ENCODE measurements at regions not wholly inside any gene's neighbourhood (a gene's known extent, or its start where the extent isn't known, plus 50 kb on each side); places are given as distances from the start of the nearest gene placed in this dataset.

DNA sequence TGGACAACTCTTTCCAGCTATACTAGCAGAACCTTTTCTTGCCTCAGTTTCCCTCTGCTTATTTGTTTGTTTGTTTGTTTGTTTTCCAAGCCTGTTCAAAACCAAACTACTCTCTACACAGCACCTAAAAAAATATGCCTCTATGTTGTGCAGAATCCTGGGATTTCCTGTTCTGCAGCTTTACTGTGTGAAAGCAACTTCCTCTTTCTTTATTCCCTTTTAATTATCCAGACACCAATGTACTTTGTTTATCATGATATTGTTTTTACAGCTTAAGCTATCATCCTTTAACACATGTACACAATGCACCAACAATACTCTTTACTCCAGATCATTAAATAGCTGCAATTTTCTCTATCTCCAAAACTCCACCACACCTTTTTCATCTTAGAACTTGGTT, 259.5 kb downstream of the EPHA4 start:
- intact Hi-C loops (cut with micrococcal nuclease), result loop anchor here in 1 of 2 donors (10.0 kb wide), 1 partner anchor 262 kb away; the partner anchor contains the start of gene EPHA4
- Histone ChIP-seq H3K36me3 (ENCODE audit: control insufficient read depth in 2 of 3, insufficient read depth in 3 of 3, low read length in 3 of 3) (no peaks in the 10 kb centered on the region), H3K4me1 (ENCODE audit: control insufficient read depth in 2 of 2, insufficient read depth in 2 of 2, low read length in 2 of 2) (peaks cover 0 to 3% of the 10 kb centered on the region in 2 donors), H3K27me3 (ENCODE audit: control insufficient read depth in 2 of 2, insufficient read depth in 2 of 2, low read length in 2 of 2) (no peaks in the 10 kb centered on the region), H3K4me3 (ENCODE audit: low read length) (no peak overlapping the region), H3K9me3 (ENCODE audit: control insufficient read depth in 2 of 3, low read length in 3 of 3) (no peaks in the 10 kb centered on the region), H3K27ac (ENCODE audit: low read depth, low read length) (no peak overlapping the region)
- peak overlapping the region in 4 of 10 donors; percentile 3 to 62 (median 10) for H3K4me3 Mint-ChIP-seq
- ChIA-PET POLR2A (no interaction called here), CTCF (no interaction called here)
- H3K36me3 Mint-ChIP-seq, result no peaks in the 10 kb centered on the region
- H3K4me1 Mint-ChIP-seq, result peaks cover 4 to 22% (median 9%) of the 10 kb centered on the region in 7 donors
- ATAC-seq, result no peak
- peaks cover 0 to 2% (median 0%) of the 10 kb centered on the region in 5 donors for H3K27me3 Mint-ChIP-seq
- H3K27ac Mint-ChIP-seq, result peak overlapping the region in 1 of 9 donors; percentile 26
- peaks cover 0 to 2% (median 0%) of the 10 kb centered on the region in 11 donors for H3K9me3 Mint-ChIP-seq
- no peak for DNase-seq

DNA sequence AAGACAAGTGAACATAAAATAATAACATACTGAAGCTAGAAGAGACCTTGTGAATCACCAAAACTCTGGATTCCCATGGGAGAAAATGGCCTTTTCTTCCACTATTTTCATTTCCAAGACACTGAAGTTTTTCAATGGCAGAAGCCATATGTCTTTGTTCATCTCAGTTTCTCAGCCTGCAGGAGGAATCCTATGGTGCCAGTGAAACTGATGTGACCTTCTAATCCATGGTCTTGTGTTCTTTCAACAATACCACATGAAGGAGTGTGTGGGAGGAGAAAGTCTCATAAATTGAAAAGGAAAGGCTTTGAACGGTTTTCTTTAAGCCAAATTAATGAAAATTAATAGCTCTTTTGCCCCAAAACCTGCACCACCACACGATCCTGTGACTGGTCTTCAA, 257.3 kb downstream of the EPHA4 start:
- Histone ChIP-seq H3K36me3 (ENCODE audit: control insufficient read depth in 2 of 3, insufficient read depth in 3 of 3, low read length in 3 of 3) (no peaks in the 10 kb centered on the region), H3K27me3 (ENCODE audit: control insufficient read depth in 2 of 2, insufficient read depth in 2 of 2, low read length in 2 of 2) (no peaks in the 10 kb centered on the region), H3K4me1 (ENCODE audit: control insufficient read depth in 2 of 2, insufficient read depth in 2 of 2, low read length in 2 of 2) (peaks cover 0 to 3% of the 10 kb centered on the region in 2 donors), H3K9me3 (ENCODE audit: control insufficient read depth in 2 of 3, low read length in 3 of 3) (no peaks in the 10 kb centered on the region), H3K4me3 (ENCODE audit: low read length) (no peak overlapping the region), H3K27ac (ENCODE audit: low read depth, low read length) (no peak overlapping the region)
- POLR2A ChIA-PET, result interaction anchor here (0.6 kb wide), 1 partner anchor 355 kb away, joined by 4 read pairs; no protein-coding TSS in a partner anchor
- intact Hi-C loops (cut with micrococcal nuclease), result loop anchor here in 1 of 2 donors (10.0 kb wide), 1 partner anchor 260 kb away; the partner anchor contains the start of gene EPHA4
- ATAC-seq (no peak), DNase-seq (no peak)
- CTCF ChIA-PET, result no interaction called here
- no peaks in the 10 kb centered on the region for H3K36me3 Mint-ChIP-seq
- no peak overlapping the region for H3K27ac Mint-ChIP-seq
- H3K27me3 Mint-ChIP-seq, result peaks cover 2 to 14% (median 6%) of the 10 kb centered on the region in 5 donors
- peaks cover 4 to 22% (median 9%) of the 10 kb centered on the region in 7 donors for H3K4me1 Mint-ChIP-seq
- H3K9me3 Mint-ChIP-seq, result peaks cover 0 to 2% (median 0%) of the 10 kb centered on the region in 11 donors
- H3K4me3 Mint-ChIP-seq, result no peak overlapping the region

DNA sequence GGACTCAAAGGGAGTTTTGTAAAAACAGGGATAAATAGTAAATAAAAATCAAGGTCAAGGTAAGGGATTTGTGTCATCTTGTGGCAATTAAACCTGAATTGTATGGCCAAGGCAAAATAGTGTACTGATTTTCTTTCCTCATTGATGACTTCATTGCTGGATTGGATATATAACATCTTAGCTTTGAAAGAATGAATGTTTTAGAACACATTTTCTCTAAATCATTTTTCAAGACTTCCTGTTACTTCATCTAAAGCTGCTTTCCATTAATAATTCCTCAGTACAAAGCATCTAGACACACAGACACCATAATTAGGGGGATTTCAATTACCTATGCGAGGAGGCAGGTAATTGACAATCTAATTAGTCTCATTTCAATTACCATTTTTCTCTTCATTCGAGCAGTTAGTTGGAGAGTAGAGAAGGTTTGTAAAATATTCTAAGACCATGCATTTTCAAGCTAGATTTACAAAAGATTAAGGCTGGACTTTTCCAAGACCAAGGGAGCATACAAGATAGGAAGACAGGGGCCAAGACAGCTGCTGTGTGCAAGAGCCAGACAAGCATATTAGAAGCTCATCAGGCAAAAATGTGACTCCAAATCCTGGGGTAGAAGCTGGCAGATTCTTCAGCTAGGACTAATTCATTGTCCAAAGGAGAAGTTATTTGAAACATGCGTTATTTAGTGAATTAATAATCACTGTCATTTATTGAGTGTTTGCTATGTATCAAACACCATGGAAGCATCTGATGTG, 253.6 kb downstream of the EPHA4 start:
- H3K4me1 ChIP-seq (ENCODE audit: control insufficient read depth in 2 of 2, insufficient read depth in 2 of 2, low read length in 2 of 2), result no peaks in the 10 kb centered on the region
- peaks cover 0 to 2% (median 0%) of the 10 kb centered on the region in 11 donors for H3K9me3 Mint-ChIP-seq
- H3K4me3 Mint-ChIP-seq, result no peak overlapping the region
- H3K4me1 Mint-ChIP-seq, result peaks cover 0 to 12% (median 2%) of the 10 kb centered on the region in 7 donors
- ChIA-PET POLR2A (no interaction called here), CTCF (no interaction called here)
- peaks cover 2 to 23% (median 13%) of the 10 kb centered on the region in 5 donors for H3K27me3 Mint-ChIP-seq
- no peaks in the 10 kb centered on the region for H3K36me3 Mint-ChIP-seq
- intact Hi-C loops (cut with micrococcal nuclease), result loop anchor here in 1 of 2 donors (10.0 kb wide), 1 partner anchor 256 kb away; the partner anchor contains the start of gene EPHA4
- no peaks in the 10 kb centered on the region for H3K9me3 ChIP-seq (ENCODE audit: control insufficient read depth in 2 of 3, low read length in 3 of 3)
- H3K36me3 ChIP-seq (ENCODE audit: control insufficient read depth in 2 of 3, insufficient read depth in 3 of 3, low read length in 3 of 3), result no peaks in the 10 kb centered on the region
- DNase-seq (no peak), ATAC-seq (no peak)
- H3K4me3 ChIP-seq (ENCODE audit: low read length), result no peak overlapping the region
- no peak overlapping the region for H3K27ac Mint-ChIP-seq
- H3K27ac ChIP-seq (ENCODE audit: low read depth, low read length), result no peak overlapping the region
- H3K27me3 ChIP-seq (ENCODE audit: control insufficient read depth in 2 of 2, insufficient read depth in 2 of 2, low read length in 2 of 2), result no peaks in the 10 kb centered on the region

DNA sequence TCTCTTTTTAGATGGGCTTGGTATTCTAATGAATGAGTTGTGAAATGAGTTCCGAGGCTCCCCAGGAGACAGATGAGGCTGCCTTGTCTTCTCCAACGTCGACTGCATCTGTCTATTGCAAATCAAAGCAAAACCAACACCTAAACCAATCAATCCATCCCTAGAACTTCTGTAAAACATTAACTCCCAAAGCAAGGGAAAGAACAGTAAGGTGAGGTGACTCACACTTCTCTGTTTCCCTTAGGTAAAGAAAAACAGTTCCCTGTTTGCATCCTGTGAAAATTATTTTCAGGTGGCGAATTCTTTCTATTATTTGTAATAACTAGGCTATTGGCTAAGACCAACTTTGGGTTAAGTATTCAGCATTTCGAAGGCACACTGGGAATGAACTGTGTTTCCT, 249.4 kb downstream of the EPHA4 start:
- DNase-seq (no peak), ATAC-seq (no peak)
- H3K27me3 Mint-ChIP-seq, result peaks cover 2 to 23% (median 13%) of the 10 kb centered on the region in 5 donors
- H3K27me3 ChIP-seq (ENCODE audit: control insufficient read depth in 2 of 2, insufficient read depth in 2 of 2, low read length in 2 of 2), result no peaks in the 10 kb centered on the region
- peak overlapping the region in 1 of 9 donors; percentile 31 for H3K27ac Mint-ChIP-seq
- no peaks in the 10 kb centered on the region for H3K9me3 ChIP-seq (ENCODE audit: control insufficient read depth in 2 of 3, low read length in 3 of 3)
- no peak overlapping the region for H3K4me3 ChIP-seq (ENCODE audit: low read length)
- ChIA-PET CTCF (no interaction called here), POLR2A (no interaction called here)
- no peaks in the 10 kb centered on the region for H3K4me1 ChIP-seq (ENCODE audit: control insufficient read depth in 2 of 2, insufficient read depth in 2 of 2, low read length in 2 of 2)
- intact Hi-C loops (cut with micrococcal nuclease), result no loop called here
- no peaks in the 10 kb centered on the region for H3K36me3 Mint-ChIP-seq
- H3K27ac ChIP-seq (ENCODE audit: low read depth, low read length), result no peak overlapping the region
- no peaks in the 10 kb centered on the region for H3K36me3 ChIP-seq (ENCODE audit: control insufficient read depth in 2 of 3, insufficient read depth in 3 of 3, low read length in 3 of 3)
- H3K9me3 Mint-ChIP-seq, result peaks cover 0 to 3% (median 0%) of the 10 kb centered on the region in 11 donors
- H3K4me1 Mint-ChIP-seq, result no peaks in the 10 kb centered on the region
- no peak overlapping the region for H3K4me3 Mint-ChIP-seq

DNA sequence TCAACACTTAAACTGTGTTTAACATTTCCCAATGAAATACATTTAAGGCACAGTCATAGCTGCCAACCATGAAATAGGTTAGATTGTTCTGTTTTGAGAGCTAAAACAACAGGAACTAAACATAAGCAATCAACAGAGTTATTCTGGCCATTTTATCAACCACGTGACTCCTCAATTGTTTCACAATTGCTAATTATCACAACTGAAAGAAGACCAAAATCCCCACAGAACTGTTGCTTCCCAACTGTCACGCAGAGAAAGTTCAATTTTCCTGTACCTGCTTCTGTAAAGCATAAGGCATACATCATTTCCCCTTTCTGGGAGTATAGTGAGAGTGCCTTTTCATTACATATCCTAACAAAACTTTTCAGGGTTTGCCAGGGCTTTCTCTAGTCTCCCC, 248.6 kb downstream of the EPHA4 start:
- Mint-ChIP-seq H3K36me3 (no peaks in the 10 kb centered on the region), H3K27ac (no peak overlapping the region), H3K4me3 (no peak overlapping the region), H3K9me3 (peaks cover 0 to 3% (median 0%) of the 10 kb centered on the region in 11 donors), H3K27me3 (peaks cover 2 to 21% (median 8%) of the 10 kb centered on the region in 5 donors), H3K4me1 (no peaks in the 10 kb centered on the region)
- ChIA-PET POLR2A (interaction anchor here (0.6 kb wide), 1 partner anchor 255 kb away, joined by 3 read pairs; no protein-coding TSS in a partner anchor), CTCF (no interaction called here)
- Histone ChIP-seq H3K36me3 (ENCODE audit: control insufficient read depth in 2 of 3, insufficient read depth in 3 of 3, low read length in 3 of 3) (no peaks in the 10 kb centered on the region), H3K4me3 (ENCODE audit: low read length) (no peak overlapping the region), H3K9me3 (ENCODE audit: control insufficient read depth in 2 of 3, low read length in 3 of 3) (no peaks in the 10 kb centered on the region), H3K4me1 (ENCODE audit: control insufficient read depth in 2 of 2, insufficient read depth in 2 of 2, low read length in 2 of 2) (no peaks in the 10 kb centered on the region), H3K27ac (ENCODE audit: low read depth, low read length) (no peak overlapping the region), H3K27me3 (ENCODE audit: control insufficient read depth in 2 of 2, insufficient read depth in 2 of 2, low read length in 2 of 2) (no peaks in the 10 kb centered on the region)
- no peak for ATAC-seq
- DNase-seq, result no peak
- intact Hi-C loops (cut with micrococcal nuclease), result no loop called here

DNA sequence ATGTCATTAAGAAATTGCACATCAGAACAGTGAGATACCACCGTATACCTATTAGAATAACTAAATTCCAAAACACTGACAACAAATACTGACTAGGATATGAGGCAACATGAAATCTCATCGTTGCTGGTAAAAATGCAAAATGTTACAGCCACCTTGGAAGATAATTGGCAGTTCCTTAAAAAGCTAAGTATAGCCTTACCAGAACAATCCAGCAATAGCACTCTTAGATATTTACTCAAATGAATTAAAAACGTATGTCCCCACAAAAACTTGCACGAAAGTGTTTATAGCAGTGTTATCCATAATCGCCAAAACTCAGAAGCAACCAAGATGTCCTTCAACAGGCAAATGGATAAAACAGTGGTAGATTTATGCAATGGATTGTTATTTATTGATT, 241.7 kb downstream of the EPHA4 start:
- Mint-ChIP-seq H3K27me3 (peaks cover 0 to 5% (median 0%) of the 10 kb centered on the region in 5 donors), H3K4me3 (no peak overlapping the region), H3K4me1 (no peaks in the 10 kb centered on the region), H3K27ac (no peak overlapping the region), H3K9me3 (peaks cover 0 to 11% (median 5%) of the 10 kb centered on the region in 11 donors), H3K36me3 (no peaks in the 10 kb centered on the region)
- Histone ChIP-seq H3K27me3 (ENCODE audit: control insufficient read depth in 2 of 2, insufficient read depth in 2 of 2, low read length in 2 of 2) (no peaks in the 10 kb centered on the region), H3K4me3 (ENCODE audit: low read length) (no peak overlapping the region), H3K36me3 (ENCODE audit: control insufficient read depth in 2 of 3, insufficient read depth in 3 of 3, low read length in 3 of 3) (no peaks in the 10 kb centered on the region), H3K27ac (ENCODE audit: low read depth, low read length) (no peak overlapping the region), H3K9me3 (ENCODE audit: control insufficient read depth in 2 of 3, low read length in 3 of 3) (no peaks in the 10 kb centered on the region), H3K4me1 (ENCODE audit: control insufficient read depth in 2 of 2, insufficient read depth in 2 of 2, low read length in 2 of 2) (no peaks in the 10 kb centered on the region)
- ChIA-PET POLR2A (no interaction called here), CTCF (no interaction called here)
- intact Hi-C loops (cut with micrococcal nuclease), result no loop called here
- ATAC-seq (no peak), DNase-seq (no peak)
